Amniotic epithelial cell (primary cell): ENCODE measurements at regions not wholly inside any gene's neighbourhood (a gene's known extent, or its start where the extent isn't known, plus 50 kb on each side); places are given as distances from the start of the nearest gene placed in this dataset.

Experiments
- DNase-seq: peaks from one replicate; pipeline ENCODE4 v3.0.0-alpha.2; 2010; ENCODE audit warnings: low read depth

DNA sequence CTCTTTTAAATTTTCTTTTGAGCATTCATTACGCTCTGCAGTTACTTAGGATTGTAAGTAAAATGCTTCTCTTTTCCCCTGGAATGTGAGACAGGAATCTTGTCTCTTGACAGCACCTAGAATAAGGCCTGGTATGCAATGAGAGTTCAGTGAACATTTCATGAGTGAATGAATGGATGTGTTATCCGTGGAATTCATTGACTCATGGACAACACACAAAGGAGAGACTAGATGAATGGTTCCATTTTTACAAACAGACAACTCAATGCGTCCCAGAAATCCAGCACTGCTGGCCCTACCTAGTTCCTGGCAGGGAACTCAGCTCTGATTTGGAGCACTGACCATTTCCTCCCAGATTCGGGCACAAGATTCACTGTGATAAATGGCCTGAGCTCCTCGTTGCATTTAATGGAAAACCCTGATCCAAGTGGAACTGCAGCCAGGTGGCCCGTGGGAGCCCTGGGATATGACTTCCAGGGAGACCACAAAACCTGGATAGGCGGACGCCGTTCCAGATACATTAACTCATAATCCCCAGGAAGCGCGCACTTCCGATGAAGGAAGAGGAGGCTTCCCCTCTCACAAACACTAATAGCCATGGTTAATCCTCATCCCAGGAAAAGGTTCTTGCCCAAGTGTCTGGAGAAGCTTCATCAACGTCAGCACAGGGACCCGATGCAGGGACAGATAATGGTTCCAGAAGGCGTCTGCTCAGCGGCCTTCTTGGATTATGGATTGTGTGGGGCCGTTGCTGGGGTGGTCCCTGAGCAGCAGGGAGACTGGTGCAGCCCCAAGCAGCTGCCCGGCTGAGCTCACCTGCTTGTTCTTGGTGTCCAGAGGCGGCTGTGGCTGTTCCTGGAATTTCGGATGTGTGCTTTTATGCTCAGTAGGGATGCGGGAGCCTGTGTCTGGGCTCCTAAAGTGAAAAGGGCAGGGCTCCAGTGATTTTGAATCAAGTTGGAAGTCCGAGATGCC is 211.1 kb upstream of the TSHZ3 start:
- DNase-seq, result no peak

- DNase-seq, result no peak
These were observed 213.9 kb upstream of the TSHZ3 start for GRCh38 chr19:31562966-31563612.

DNA sequence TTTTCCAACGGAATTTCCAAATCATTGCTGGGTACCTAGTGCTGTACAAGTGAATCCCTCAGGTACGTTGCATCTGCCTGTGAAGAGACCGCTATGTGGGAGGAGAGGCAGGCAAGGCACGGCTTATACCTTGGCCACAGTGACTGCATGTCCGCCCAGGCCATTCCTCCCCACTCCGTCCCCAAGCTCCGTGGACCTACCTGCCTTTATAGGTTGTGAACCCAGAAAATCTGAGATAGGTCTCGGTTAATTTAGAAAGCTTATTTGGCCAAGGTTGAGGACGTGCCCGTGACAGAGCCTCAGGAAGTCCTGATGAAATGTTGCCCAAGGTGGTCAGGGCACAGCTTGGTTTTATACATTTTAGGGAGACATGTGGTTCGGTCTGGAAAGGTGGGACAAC is 218.5 kb upstream of the TSHZ3 start:
- DNase-seq, result no peak

GRCh38 chr19:31568724-31569123 is 219.5 kb upstream of the TSHZ3 start:
- no peak for DNase-seq

DNA sequence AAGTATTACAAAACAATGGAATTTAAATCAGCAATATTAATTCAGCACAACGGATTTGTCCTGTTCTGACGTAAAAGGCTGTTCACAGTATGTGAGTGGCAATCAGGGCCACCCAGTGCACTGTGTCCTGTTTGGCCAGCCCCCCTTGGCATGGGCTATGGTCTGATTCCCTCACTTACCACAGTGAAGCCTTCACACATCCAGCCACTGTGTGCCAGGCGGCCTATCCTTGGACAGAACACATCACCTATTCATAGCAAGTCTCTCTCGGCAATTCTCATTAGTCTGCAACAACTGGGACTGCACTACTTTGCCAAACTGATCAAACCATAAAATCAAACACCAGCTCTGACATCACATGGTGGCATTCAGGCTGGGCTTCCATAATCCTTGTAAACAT is 221.5 kb upstream of the TSHZ3 start:
- no peak for DNase-seq

DNA sequence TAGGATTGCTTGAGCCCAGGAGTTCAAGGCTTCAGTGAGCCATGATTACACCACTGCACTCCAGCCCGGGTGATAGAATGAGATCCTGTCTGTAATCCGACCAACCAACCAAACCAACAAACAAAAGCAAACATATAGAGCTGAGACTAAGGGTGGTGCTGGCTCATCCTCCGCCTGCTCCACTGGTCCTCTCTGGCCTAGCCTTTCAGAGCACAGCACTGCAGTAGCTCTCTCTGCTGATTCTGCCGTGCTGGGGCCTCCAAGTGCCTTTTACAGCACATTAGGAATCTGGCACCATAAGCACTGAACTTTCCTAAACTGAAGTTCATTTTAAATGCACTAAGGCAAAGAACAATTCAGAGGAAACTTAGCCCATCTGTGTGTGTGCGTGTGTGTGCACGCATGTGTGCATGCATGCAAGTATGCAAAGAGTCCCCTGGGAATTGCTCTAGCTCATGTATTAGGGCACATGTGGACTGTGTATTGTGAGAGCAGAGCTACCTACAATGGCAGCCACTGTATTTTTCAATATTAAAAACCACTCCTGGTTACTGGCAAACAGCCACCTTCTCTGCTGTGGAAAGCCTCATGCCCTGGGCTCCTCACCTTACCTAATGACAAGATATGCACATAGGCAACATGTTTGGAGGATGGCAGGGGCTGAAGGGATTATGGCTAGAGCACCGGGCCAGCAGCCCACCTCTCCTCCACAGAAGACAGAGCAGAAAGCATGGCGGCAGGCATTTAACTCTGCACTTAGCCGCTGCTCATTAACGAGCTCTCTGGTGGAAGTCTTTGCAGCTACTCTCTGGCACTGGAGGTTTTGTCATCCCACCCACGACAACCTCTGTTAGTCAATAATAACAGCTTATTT is 223.1 kb upstream of the TSHZ3 start:
- DNase-seq, result no peak

DNA sequence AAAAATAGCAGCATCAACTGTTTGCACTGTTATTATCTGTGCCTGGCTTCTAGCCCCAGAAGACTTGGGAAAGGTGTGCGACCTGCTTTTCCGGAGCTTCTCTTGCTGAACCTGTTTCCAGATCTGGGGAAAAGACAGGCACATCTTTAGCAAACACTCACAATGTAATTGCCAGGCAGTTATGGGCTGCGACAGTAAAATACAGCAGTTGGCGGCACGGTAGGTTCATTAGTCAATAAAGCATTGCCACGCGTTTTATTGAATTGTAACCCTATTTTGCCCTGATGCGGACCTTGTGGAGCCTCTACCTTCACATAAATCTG is 223.7 kb upstream of the TSHZ3 start:
- no peak for DNase-seq

GRCh38 chr19:31574251-31574973 is 225.2 kb upstream of the TSHZ3 start:
- no peak for DNase-seq

DNA sequence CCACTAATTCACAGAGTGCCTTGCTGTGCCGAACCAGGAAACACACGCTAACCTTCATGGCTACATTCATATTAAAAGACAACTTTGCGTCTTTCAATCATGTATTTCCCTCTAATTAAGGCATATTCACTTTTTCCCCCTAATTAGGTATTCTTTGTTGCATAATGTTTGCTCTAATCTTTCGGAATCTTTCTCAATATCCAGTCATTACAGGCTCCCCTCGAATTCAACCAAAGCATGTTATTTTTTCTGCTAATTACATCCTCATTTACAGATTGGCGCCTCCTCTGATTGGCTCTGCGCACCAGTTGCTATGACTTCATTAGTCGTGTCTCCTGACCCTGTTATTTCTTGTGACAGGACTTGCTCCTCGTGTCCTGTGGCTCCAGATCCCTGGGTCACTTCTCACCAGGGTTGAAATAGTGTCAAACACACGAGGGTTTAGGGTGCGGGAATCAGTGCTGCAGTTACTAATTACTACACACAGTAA is 226.7 kb upstream of the TSHZ3 start:
- DNase-seq, result no peak

DNA sequence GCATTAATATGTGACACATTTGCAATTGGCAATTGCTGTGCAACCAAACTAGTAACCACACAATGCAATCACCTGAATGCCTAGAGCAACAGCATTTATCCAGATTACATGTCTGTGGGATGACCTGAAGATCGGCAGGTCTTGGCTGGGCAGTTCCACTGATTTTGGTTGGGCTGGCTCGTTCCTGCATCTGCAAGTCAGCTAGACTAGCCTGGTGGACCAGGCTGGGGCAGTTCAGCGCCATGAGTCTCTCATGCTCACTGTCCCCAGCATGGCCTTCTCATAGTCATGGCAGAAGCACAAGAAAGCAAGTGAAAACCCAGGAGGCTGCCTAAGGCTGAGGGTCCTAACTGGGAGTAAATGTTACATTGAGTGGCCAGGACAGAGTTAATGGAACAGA is 229.1 kb upstream of the TSHZ3 start:
- no peak for DNase-seq

- DNase-seq, result no peak
These were observed 233.9 kb upstream of the TSHZ3 start for GRCh38 chr19:31583148-31583547.

GRCh38 chr19:31586282-31586681 is 237.0 kb upstream of the TSHZ3 start:
- DNase-seq, result no peak

DNA sequence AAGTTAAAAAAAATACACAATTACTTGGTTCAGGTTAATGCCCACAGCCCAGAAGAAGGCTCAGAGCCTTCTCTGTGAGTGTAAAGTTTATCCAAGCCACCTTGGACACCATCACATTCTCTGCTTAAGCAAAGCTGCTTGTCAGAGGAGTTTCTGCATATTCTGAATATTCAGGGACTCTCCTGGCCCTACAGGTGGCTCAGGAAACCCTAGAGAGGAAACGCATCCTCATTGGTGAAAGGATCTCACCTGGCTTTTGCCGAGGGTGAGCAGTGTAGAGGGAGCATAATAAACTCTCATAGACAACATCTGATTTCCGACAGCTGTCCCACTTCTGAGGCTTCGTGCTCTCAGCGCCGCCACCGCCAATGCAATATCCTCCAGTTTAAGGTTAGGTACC is 239.9 kb upstream of the TSHZ3 start:
- no peak for DNase-seq

DNA sequence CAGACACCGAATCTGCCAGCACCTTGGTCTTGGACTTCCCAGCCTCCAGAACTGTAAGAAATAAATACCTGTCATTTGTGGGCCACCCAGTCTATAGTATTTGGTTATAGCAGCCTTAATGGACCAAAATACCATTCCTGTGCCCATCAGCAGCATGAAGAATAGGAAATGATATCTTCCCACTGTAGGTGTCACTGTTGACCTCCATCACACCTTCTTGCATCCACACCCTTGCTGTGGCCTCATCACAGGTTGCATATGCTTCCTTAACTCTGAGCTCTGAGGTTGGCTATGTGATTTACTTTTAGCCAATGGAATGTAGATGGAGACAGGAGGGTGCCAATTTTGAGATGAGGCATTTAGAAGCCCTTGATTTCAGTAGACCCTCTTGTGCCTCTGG is 242.0 kb upstream of the TSHZ3 start:
- no peak for DNase-seq

DNA sequence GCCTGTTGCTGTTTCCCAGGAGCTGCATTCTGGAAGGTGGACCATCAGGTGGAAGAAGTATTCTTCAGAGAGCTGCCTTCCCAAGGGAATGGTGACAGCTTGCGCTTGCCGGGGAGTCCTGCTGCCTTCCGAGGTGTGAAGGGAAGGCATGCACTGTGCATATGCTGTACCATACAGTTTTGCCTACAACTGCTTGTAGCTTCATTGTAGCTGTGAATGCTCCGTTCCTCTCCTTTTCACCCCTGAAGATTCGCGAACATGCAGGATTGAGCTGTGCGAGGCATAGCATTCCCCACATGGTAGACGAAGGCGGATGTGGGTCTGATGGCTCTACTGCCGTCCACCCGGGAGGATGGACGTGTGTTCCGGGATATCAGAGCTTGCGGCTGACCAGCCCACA is 243.2 kb upstream of the TSHZ3 start:
- no peak for DNase-seq

DNA sequence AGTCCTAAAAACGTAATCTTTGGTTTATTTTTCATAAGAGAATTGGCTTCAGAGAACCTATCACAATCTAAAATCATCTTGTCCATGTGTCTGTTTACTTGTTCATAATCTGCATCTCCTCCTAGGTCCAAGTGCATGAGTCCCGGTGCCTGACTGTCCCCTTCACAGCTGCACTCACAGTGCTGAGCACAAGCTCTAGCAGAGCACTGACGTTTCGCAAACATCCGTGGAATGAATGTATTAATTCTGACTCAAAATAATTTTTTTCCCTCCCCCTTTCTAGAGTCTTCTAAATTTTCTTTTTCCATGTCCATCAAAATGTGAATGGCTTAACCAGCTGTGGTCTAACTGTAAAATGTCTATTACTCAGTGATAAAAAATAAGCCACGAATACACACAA is 245.5 kb upstream of the TSHZ3 start:
- no peak for DNase-seq

GRCh38 chr19:31595521-31595920 is 246.3 kb upstream of the TSHZ3 start:
- DNase-seq, result no peak

GRCh38 chr19:31596751-31597150 is 247.5 kb upstream of the TSHZ3 start:
- DNase-seq, result no peak

DNA sequence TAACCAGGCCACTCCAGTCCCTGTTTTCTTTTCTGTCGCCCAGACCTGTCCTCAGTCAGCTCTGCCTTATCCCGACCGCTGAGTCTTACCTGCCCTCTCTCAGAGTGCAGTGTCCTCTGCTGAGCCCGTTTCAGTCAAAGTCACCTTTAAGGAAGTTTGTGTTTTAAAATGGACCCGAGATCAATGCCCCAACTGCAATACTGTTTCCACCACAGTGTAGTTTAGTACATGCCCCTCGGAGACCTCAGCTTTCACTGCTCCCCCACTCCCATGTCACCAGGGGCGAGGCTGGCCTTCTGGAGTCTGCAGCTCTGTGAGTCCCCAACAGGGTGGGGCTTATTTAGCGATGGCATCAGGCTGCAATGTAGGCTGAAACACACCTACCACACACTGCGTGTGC is 248.4 kb upstream of the TSHZ3 start:
- no peak for DNase-seq

DNA sequence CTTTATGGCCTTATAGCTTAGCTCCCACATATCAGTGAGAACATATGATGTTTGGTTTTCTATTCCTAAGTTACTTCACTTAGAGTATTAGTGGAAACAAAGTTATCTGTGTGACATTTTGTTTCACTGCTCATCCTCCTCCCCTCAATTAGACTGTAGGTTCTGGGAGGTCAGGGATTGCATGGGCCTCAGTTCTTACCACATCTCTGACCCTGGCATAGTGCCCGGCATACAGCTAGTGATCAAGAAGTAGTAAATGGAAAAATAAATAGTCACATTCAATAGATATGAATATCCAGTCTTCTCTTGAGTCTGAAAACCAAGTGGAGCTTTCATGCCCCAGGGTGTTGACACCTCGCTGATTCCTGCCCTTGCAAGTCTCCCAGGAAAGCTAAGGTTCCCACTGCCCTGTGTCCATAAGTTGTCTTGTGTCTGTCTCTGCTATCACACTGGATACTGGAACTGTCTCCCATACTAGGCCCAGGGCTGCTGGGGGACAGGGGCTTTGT is 249.5 kb upstream of the TSHZ3 start:
- DNase-seq, result no peak

DNA sequence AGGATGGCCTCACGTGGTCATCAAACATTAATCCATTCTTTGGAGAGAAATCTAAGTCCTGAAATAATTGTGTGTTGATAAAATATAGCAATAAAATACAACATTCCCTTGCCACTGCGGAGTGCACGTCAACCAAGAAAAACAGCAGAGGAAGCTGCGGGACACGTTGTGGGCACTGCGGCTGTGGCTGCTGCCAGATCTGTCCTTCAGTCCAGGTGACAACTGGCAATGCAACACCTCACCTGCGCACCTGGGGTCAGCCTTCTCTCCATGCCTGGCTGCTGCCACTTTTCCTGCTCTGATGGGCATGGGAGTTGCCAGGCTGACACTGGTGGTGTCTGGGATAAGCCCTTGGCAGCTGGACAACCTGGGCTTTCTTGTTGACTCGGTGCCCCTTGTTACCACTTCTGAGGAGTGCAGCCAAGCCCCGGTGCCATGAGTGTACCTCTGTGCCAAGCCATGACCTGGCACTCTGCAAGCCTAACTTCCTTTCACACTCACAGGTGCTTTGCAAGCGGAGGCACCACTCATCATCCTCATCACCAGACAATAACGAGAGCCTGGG is 251.6 kb upstream of the TSHZ3 start:
- no peak for DNase-seq
